CD14-positive monocyte (primary cell): ENCODE measurements at regions not wholly inside any gene's neighbourhood (a gene's known extent, or its start where the extent isn't known, plus 50 kb on each side); places are given as distances from the start of the nearest gene placed in this dataset.

Source experiments
- DNase-seq, 3 donors: peaks; one replicate each; pipeline ENCODE4 v3.0.0-alpha.2; 2011 to 2022
- H2AFZ ChIP-seq: 2 replicates; pipeline ENCODE4 v1.6.0; 2012; ENCODE audit warnings: mild to moderate bottlenecking, low read depth, low read length, inconsistent platforms; ENCODE audit not compliant: insufficient read depth, poor library complexity, severe bottlenecking
- H3K27ac ChIP-seq, 2 donors: 1 replicate in 1 of 2; 2 replicates in 1 of 2; pipeline ENCODE4 v1.5.1; 2012 to 2013; ENCODE audit warnings: low read length in 2 of 2, control low read depth in 1 of 2, inconsistent platforms in 1 of 2, low read depth in 1 of 2, mild to moderate bottlenecking in 1 of 2
- H3K27me3 ChIP-seq, 2 donors: one replicate each; pipeline versions ENCODE4 v1.6.0 to v1.6.1; 2011 to 2013; ENCODE audit warnings: low read length in 2 of 2; ENCODE audit not compliant: control insufficient read depth in 2 of 2, insufficient read depth in 2 of 2
- H3K36me3 ChIP-seq, 2 donors: replicated peaks in 1 of 2; 1 replicate in 1 of 2; 2 replicates in 1 of 2; pipeline versions ENCODE4 v1.5.1 to v1.6.1; 2012 to 2013; ENCODE audit warnings: low read length in 2 of 2, control low read depth in 1 of 2, inconsistent platforms in 1 of 2, mild to moderate bottlenecking in 1 of 2; ENCODE audit not compliant: insufficient read depth in 2 of 2, control insufficient read depth in 1 of 2
- H3K4me1 ChIP-seq, 2 donors: 1 replicate in 1 of 2; 2 replicates in 1 of 2; pipeline versions ENCODE4 v1.5.1 to v1.6.1; 2012 to 2013; ENCODE audit warnings: low read length in 2 of 2, control low read depth in 1 of 2, inconsistent platforms in 1 of 2, mild to moderate bottlenecking in 1 of 2, moderate library complexity in 1 of 2; ENCODE audit not compliant: insufficient read depth in 2 of 2, control insufficient read depth in 1 of 2
- H3K4me2 ChIP-seq: replicated peaks from 2 replicates; pipeline ENCODE3; 2012; ENCODE audit warnings: low read length, moderate library complexity, mild to moderate bottlenecking; ENCODE audit not compliant: poor library complexity, severe bottlenecking; ENCODE audit errors: extremely low read depth
- H3K4me3 ChIP-seq, 3 experiments: fragments of 200-600 bp in 1 of 3; sonication (generic) in 1 of 3; replicated peaks in 1 of 3; 1 replicate in 2 of 3; 2 replicates in 1 of 3; pipeline ENCODE4 v1.5.1; 2011 to 2013; ENCODE audit warnings: low read length in 3 of 3, mild to moderate bottlenecking in 3 of 3, control low read depth in 2 of 3, low read depth in 2 of 3, inconsistent platforms in 1 of 3, moderate library complexity in 1 of 3
- H3K79me2 ChIP-seq: 2 replicates; pipeline ENCODE4 v1.6.0; 2012; ENCODE audit warnings: mild to moderate bottlenecking, control low read depth, inconsistent platforms, low read length, moderate library complexity; ENCODE audit not compliant: insufficient read depth
- H3K9ac ChIP-seq: 2 replicates; pipeline ENCODE4 v1.6.0; 2017; ENCODE audit warnings: low read length, mild to moderate bottlenecking; ENCODE audit not compliant: insufficient read depth, poor library complexity, severe bottlenecking
- H3K9me3 ChIP-seq, 2 donors: replicated peaks in 1 of 2; 1 replicate in 1 of 2; 2 replicates in 1 of 2; pipeline versions ENCODE4 v1.5.1 to v1.6.1; 2012 to 2013; ENCODE audit warnings: low read length in 2 of 2, control low read depth in 1 of 2; ENCODE audit not compliant: control insufficient read depth in 1 of 2, insufficient read depth in 1 of 2
- H4K20me1 ChIP-seq: 2 replicates; pipeline ENCODE4 v1.6.0; 2012; ENCODE audit warnings: mild to moderate bottlenecking, low read length, control low read depth, moderate library complexity; ENCODE audit not compliant: insufficient read depth
- H3K27ac Mint-ChIP-seq, 7 donors: one replicate each; pipeline ENCODE4 v1.8.0; 2020; ENCODE audit warnings: mild to moderate bottlenecking in 7 of 7, mixed read lengths in 7 of 7, moderate library complexity in 6 of 7, inconsistent platforms in 2 of 7
- H3K27me3 Mint-ChIP-seq, 3 donors: one replicate each; pipeline ENCODE4 v1.8.0; 2021 to 2022; ENCODE audit warnings: low read depth in 3 of 3, mild to moderate bottlenecking in 3 of 3, mixed read lengths in 3 of 3, moderate library complexity in 3 of 3, inconsistent platforms in 1 of 3
- H3K36me3 Mint-ChIP-seq, 2 donors: one replicate each; pipeline ENCODE4 v1.8.0; 2020; ENCODE audit warnings: mixed read lengths in 2 of 2, inconsistent platforms in 1 of 2, mild to moderate bottlenecking in 1 of 2
- H3K4me1 Mint-ChIP-seq: one replicate; pipeline ENCODE4 v1.8.0; 2020; ENCODE audit warnings: mild to moderate bottlenecking, mixed read lengths
- H3K4me3 Mint-ChIP-seq, 2 donors: one replicate each; pipeline ENCODE4 v1.8.0; 2020; ENCODE audit warnings: mild to moderate bottlenecking in 2 of 2, mixed read lengths in 2 of 2, moderate library complexity in 1 of 2
- H3K9me3 Mint-ChIP-seq, 7 donors: one replicate each; pipeline ENCODE4 v1.8.0; 2020 to 2022; ENCODE audit warnings: mixed read lengths in 7 of 7, mild to moderate bottlenecking in 6 of 7, moderate library complexity in 6 of 7, inconsistent platforms in 2 of 7
- CTCF ChIP-seq: fragments of 200-600 bp; IDR thresholded peaks from one replicate; pipeline ENCODE4 v1.8.0; 2022; ENCODE audit warnings: antibody characterized with exemption, mild to moderate bottlenecking
- WGBS: methylation state at CpG from one replicate; pipeline ENCODE4 v1.1.5; 2013; ENCODE audit warnings: missing lambda C conversion rate; ENCODE audit not compliant: insufficient coverage; 5-methylcytosine and 5-hydroxymethylcytosine counted together
- intact Hi-C, 2 donors: fragments of 100-400 bp; cut with micrococcal nuclease; formaldehyde crosslinking; loops; one replicate each; pipeline versions ENCODE4 v1.15.0 to v1.15.1; 2023

GRCh38 chr7:136594739-136595144 is 273.7 kb upstream of the CHRM2 start:
- Histone ChIP-seq H2AFZ (no peak overlapping the region), H3K4me3 (no peak overlapping the region), H3K9me3 (peaks cover 0 to 4% of the 10 kb centered on the region in 2 donors), H3K9ac (no peak overlapping the region), H3K27ac (no peak overlapping the region), H3K79me2 (no peaks in the 10 kb centered on the region), H3K36me3 (no peaks in the 10 kb centered on the region), H3K4me1 (no peaks in the 10 kb centered on the region), H3K27me3 (no peaks in the 10 kb centered on the region), H4K20me1 (no peaks in the 10 kb centered on the region), H3K4me2 (no peak overlapping the region)
- WGBS, result no CpG with 5 or more reads among the region's 1 CpG
- peaks cover 2 to 19% (median 4%) of the 10 kb centered on the region in 7 donors for H3K9me3 Mint-ChIP-seq
- H3K27ac Mint-ChIP-seq, result no peak overlapping the region
- no peaks in the 10 kb centered on the region for H3K4me1 Mint-ChIP-seq
- TF ChIP-seq CTCF, result no peak
- H3K4me3 Mint-ChIP-seq, result no peak overlapping the region
- intact Hi-C loops, result no loop called here
- H3K36me3 Mint-ChIP-seq, result no peaks in the 10 kb centered on the region
- H3K27me3 Mint-ChIP-seq, result no peaks in the 10 kb centered on the region
- DNase-seq, result no peak

GRCh38 chr7:136588216-136588615 is 280.2 kb upstream of the CHRM2 start:
- Histone ChIP-seq H3K27me3 (no peaks in the 10 kb centered on the region), H3K9ac (no peak overlapping the region), H3K79me2 (no peaks in the 10 kb centered on the region), H3K4me1 (no peaks in the 10 kb centered on the region), H4K20me1 (no peaks in the 10 kb centered on the region), H2AFZ (no peak overlapping the region), H3K4me2 (no peak overlapping the region), H3K36me3 (no peaks in the 10 kb centered on the region), H3K4me3 (no peak overlapping the region), H3K27ac (no peak overlapping the region), H3K9me3 (no peaks in the 10 kb centered on the region)
- no peak overlapping the region for H3K4me3 Mint-ChIP-seq
- no peak for TF ChIP-seq CTCF
- no CpG with 5 or more reads among the region's 2 CpGs for WGBS
- H3K27ac Mint-ChIP-seq, result no peak overlapping the region
- no peaks in the 10 kb centered on the region for H3K36me3 Mint-ChIP-seq
- intact Hi-C loops, result no loop called here
- no peaks in the 10 kb centered on the region for H3K27me3 Mint-ChIP-seq
- peaks cover 0 to 5% (median 2%) of the 10 kb centered on the region in 7 donors for H3K9me3 Mint-ChIP-seq
- no peaks in the 10 kb centered on the region for H3K4me1 Mint-ChIP-seq
- no peak for DNase-seq
